Activated CD4-positive, alpha-beta T cell treated with anti-CD3 and anti-CD28 coated beads for 36 hours (primary cell): ENCODE measurements at regions not wholly inside any gene's neighbourhood (a gene's known extent, or its start where the extent isn't known, plus 50 kb on each side); places are given as distances from the start of the nearest gene placed in this dataset.

ENCODE experiments used
- ATAC-seq: fragments of 200-7000 bp; cut with Tn5 transposase; one replicate; pipeline ENCODE4 v1.10.0; 2021; ENCODE audit warnings: mild to moderate bottlenecking, moderate library complexity
- CTCF ChIA-PET: fragments of 350-600 bp; sonication (Branson Sonifier 250); formaldehyde crosslinking; loops from one replicate; lab custom pipeline; 2021; ENCODE audit warnings: antibody characterized with exemption; lab: Charles Lee
- POLR2A ChIA-PET: fragments of 350-600 bp; sonication (Branson Sonifier 250); formaldehyde crosslinking; loops from one replicate; lab custom pipeline; 2021; ENCODE audit warnings: antibody characterized with exemption, inconsistent platforms; lab: Charles Lee
- DNase-seq: peaks from one replicate; pipeline ENCODE4 v3.0.0-alpha.2; 2020
- H3K27ac Mint-ChIP-seq: one replicate; pipeline ENCODE4 v1.8.0; 2021; ENCODE audit warnings: mixed read lengths
- H3K27me3 Mint-ChIP-seq: one replicate; pipeline ENCODE4 v1.8.0; 2021; ENCODE audit warnings: mixed read lengths
- H3K36me3 Mint-ChIP-seq: one replicate; pipeline ENCODE4 v1.8.0; 2021; ENCODE audit warnings: low read depth, mixed read lengths
- H3K4me1 Mint-ChIP-seq: one replicate; pipeline ENCODE4 v1.8.0; 2021; ENCODE audit warnings: mixed read lengths
- H3K4me3 Mint-ChIP-seq: one replicate; pipeline ENCODE4 v1.8.0; 2021; ENCODE audit warnings: mild to moderate bottlenecking, moderate library complexity, mixed read lengths
- H3K9me3 Mint-ChIP-seq: one replicate; pipeline ENCODE4 v1.8.0; 2021; ENCODE audit warnings: low read depth, mixed read lengths
- intact Hi-C, 2 experiments: fragments of 100-400 bp; cut with DNase I in 1 of 2; cut with micrococcal nuclease in 1 of 2; formaldehyde crosslinking; loops; one replicate each; pipeline versions ENCODE4 v1.14.2 to v1.15.1; 2022 to 2024; cut with DNase I, micrococcal nuclease

GRCh38 chr2:7392076-7392787, 475.0 kb downstream of the RNF144A start:
- no peak overlapping the region for H3K4me3 Mint-ChIP-seq
- intact Hi-C loops: no loop called here
- H3K27me3 Mint-ChIP-seq: peaks cover 3% of the 10 kb centered on the region
- peak; percentile 22 for DNase-seq
- peak; percentile 61 for ATAC-seq
- CTCF ChIA-PET: interaction anchor here (0.6 to 1.8 kb wide), 4 partner anchors 27 to 1008 kb away, joined by 3 to 5 read pairs (median 4); no protein-coding TSS in a partner anchor
- H3K36me3 Mint-ChIP-seq: no peaks in the 10 kb centered on the region
- H3K4me1 Mint-ChIP-seq: peaks cover 6% of the 10 kb centered on the region
- H3K9me3 Mint-ChIP-seq: no peaks in the 10 kb centered on the region
- POLR2A ChIA-PET: no interaction called here
- H3K27ac Mint-ChIP-seq: no peak overlapping the region

GRCh38 chr2:7394195-7394594, 477.0 kb downstream of the RNF144A start:
- H3K27me3 Mint-ChIP-seq: peaks cover 3% of the 10 kb centered on the region
- POLR2A ChIA-PET: no interaction called here
- DNase-seq: no peak
- CTCF ChIA-PET: interaction anchor here (0.7 to 1.7 kb wide), 3 partner anchors 9 to 985 kb away, joined by 3 to 5 read pairs (median 4); no protein-coding TSS in a partner anchor
- intact Hi-C loops: no loop called here
- ATAC-seq: no peak
- H3K4me3 Mint-ChIP-seq: no peak overlapping the region
- H3K36me3 Mint-ChIP-seq: no peaks in the 10 kb centered on the region
- H3K27ac Mint-ChIP-seq: no peak overlapping the region
- H3K9me3 Mint-ChIP-seq: no peaks in the 10 kb centered on the region
- H3K4me1 Mint-ChIP-seq: peaks cover 6% of the 10 kb centered on the region

- ATAC-seq (no peak), DNase-seq (no peak)
- intact Hi-C loops: loop anchor here in 1 of 2 experiments (5.0 kb wide), 1 partner anchor 1622 kb away; no protein-coding TSS in a partner anchor
- no peak overlapping the region for H3K27ac Mint-ChIP-seq
- ChIA-PET CTCF (no interaction called here), POLR2A (no interaction called here)
- peaks cover 23% of the 10 kb centered on the region for H3K27me3 Mint-ChIP-seq
- no peaks in the 10 kb centered on the region for H3K36me3 Mint-ChIP-seq
- no peaks in the 10 kb centered on the region for H3K9me3 Mint-ChIP-seq
- H3K4me3 Mint-ChIP-seq: no peak overlapping the region
- H3K4me1 Mint-ChIP-seq: peaks cover 11% of the 10 kb centered on the region
These were observed 483.4 kb downstream of the RNF144A start for GRCh38 chr2:7400628-7401027.

- CTCF ChIA-PET: interaction anchor here (0.7 to 1.1 kb wide), 3 partner anchors 8 to 306 kb away, joined by 3 to 5 read pairs (median 4); no protein-coding TSS in a partner anchor
These were observed 486.0 kb downstream of the RNF144A start for GRCh38 chr2:7403092-7403775.

GRCh38 chr2:7405861-7406715, 488.9 kb downstream of the RNF144A start:
- H3K27ac Mint-ChIP-seq: no peak overlapping the region
- no peaks in the 10 kb centered on the region for H3K36me3 Mint-ChIP-seq
- intact Hi-C loops: no loop called here
- no peak for ATAC-seq
- no peak for DNase-seq
- peaks cover 11% of the 10 kb centered on the region for H3K4me1 Mint-ChIP-seq
- CTCF ChIA-PET: interaction anchor here (0.7 kb wide), 1 partner anchor 121 kb away, joined by 10 read pairs; no protein-coding TSS in a partner anchor
- no peaks in the 10 kb centered on the region for H3K9me3 Mint-ChIP-seq
- H3K4me3 Mint-ChIP-seq: no peak overlapping the region
- H3K27me3 Mint-ChIP-seq: peaks cover 22% of the 10 kb centered on the region
- POLR2A ChIA-PET: no interaction called here

More at GRCh38 chr2:7403092-7403775, 486.0 kb downstream of the RNF144A start:
- ATAC-seq (no peak), DNase-seq (no peak)
- Mint-ChIP-seq H3K4me3 (no peak overlapping the region), H3K9me3 (no peaks in the 10 kb centered on the region), H3K36me3 (no peaks in the 10 kb centered on the region), H3K4me1 (peaks cover 11% of the 10 kb centered on the region), H3K27ac (no peak overlapping the region), H3K27me3 (peaks cover 25% of the 10 kb centered on the region)
- POLR2A ChIA-PET: no interaction called here
- intact Hi-C loops: loop anchor here in 1 of 2 experiments (5.0 kb wide), 1 partner anchor 1619 kb away; no protein-coding TSS in a partner anchor

GRCh38 chr2:7407001-7407400, 489.8 kb downstream of the RNF144A start:
- intact Hi-C loops: no loop called here
- Mint-ChIP-seq H3K4me1 (peaks cover 11% of the 10 kb centered on the region), H3K9me3 (no peaks in the 10 kb centered on the region), H3K4me3 (no peak overlapping the region), H3K27me3 (peaks cover 20% of the 10 kb centered on the region), H3K27ac (no peak overlapping the region), H3K36me3 (no peaks in the 10 kb centered on the region)
- ATAC-seq (no peak), DNase-seq (no peak)
- ChIA-PET POLR2A (no interaction called here), CTCF (interaction anchor here (0.7 kb wide), 1 partner anchor 122 kb away, joined by 10 read pairs; no protein-coding TSS in a partner anchor)

- H3K9me3 Mint-ChIP-seq: no peaks in the 10 kb centered on the region
- no peaks in the 10 kb centered on the region for H3K36me3 Mint-ChIP-seq
- ATAC-seq (no peak), DNase-seq (no peak)
- H3K4me1 Mint-ChIP-seq: peaks cover 4% of the 10 kb centered on the region
- POLR2A ChIA-PET: interaction anchor here (0.6 kb wide), 1 partner anchor 312 kb away, joined by 3 read pairs; no protein-coding TSS in a partner anchor
- peaks cover 11% of the 10 kb centered on the region for H3K27me3 Mint-ChIP-seq
- H3K27ac Mint-ChIP-seq: no peak overlapping the region
- H3K4me3 Mint-ChIP-seq: no peak overlapping the region
- intact Hi-C loops: no loop called here
- CTCF ChIA-PET: no interaction called here
These were observed 490.9 kb downstream of the RNF144A start for GRCh38 chr2:7407906-7408680.

- no peak for DNase-seq
- no peaks in the 10 kb centered on the region for H3K9me3 Mint-ChIP-seq
- ChIA-PET POLR2A (no interaction called here), CTCF (no interaction called here)
- H3K36me3 Mint-ChIP-seq: no peaks in the 10 kb centered on the region
- H3K27me3 Mint-ChIP-seq: peaks cover 4% of the 10 kb centered on the region
- ATAC-seq: no peak
- no peak overlapping the region for H3K27ac Mint-ChIP-seq
- no peaks in the 10 kb centered on the region for H3K4me1 Mint-ChIP-seq
- intact Hi-C loops: no loop called here
- H3K4me3 Mint-ChIP-seq: no peak overlapping the region
These were observed 494.5 kb downstream of the RNF144A start for GRCh38 chr2:7411691-7412090.

GRCh38 chr2:7417845-7418742, 500.9 kb downstream of the RNF144A start:
- POLR2A ChIA-PET: interaction anchor here (0.7 kb wide), 1 partner anchor 1386 kb away, joined by 3 read pairs; no protein-coding TSS in a partner anchor

GRCh38 chr2:7419186-7419585, 502.0 kb downstream of the RNF144A start:
- peaks cover 4% of the 10 kb centered on the region for H3K4me1 Mint-ChIP-seq
- ChIA-PET POLR2A (no interaction called here), CTCF (interaction anchor here (0.6 to 2.2 kb wide), 3 partner anchors 9 to 322 kb away, joined by 3 to 16 read pairs (median 3); no protein-coding TSS in a partner anchor)
- DNase-seq: no peak
- H3K9me3 Mint-ChIP-seq: peaks cover 6% of the 10 kb centered on the region
- intact Hi-C loops: no loop called here
- H3K4me3 Mint-ChIP-seq: no peak overlapping the region
- H3K27me3 Mint-ChIP-seq: peaks cover 17% of the 10 kb centered on the region
- no peak for ATAC-seq
- peaks cover 3% of the 10 kb centered on the region for H3K36me3 Mint-ChIP-seq
- no peak overlapping the region for H3K27ac Mint-ChIP-seq

More at GRCh38 chr2:7417845-7418742, 500.9 kb downstream of the RNF144A start:
- ATAC-seq (no peak), DNase-seq (no peak)
- no peak overlapping the region for H3K27ac Mint-ChIP-seq
- intact Hi-C loops: no loop called here
- H3K4me3 Mint-ChIP-seq: no peak overlapping the region
- CTCF ChIA-PET: interaction anchor here (0.6 to 2.2 kb wide), 2 partner anchors 10 to 215 kb away, joined by 3 to 16 read pairs; no protein-coding TSS in a partner anchor
- H3K9me3 Mint-ChIP-seq: peaks cover 6% of the 10 kb centered on the region
- peaks cover 4% of the 10 kb centered on the region for H3K4me1 Mint-ChIP-seq
- peaks cover 3% of the 10 kb centered on the region for H3K36me3 Mint-ChIP-seq
- peaks cover 17% of the 10 kb centered on the region for H3K27me3 Mint-ChIP-seq
